ENCODE measurements at regions not wholly inside any gene's neighbourhood (a gene's known extent, or its start where the extent isn't known, plus 50 kb on each side); places are given as distances from the start of the nearest gene placed in this dataset.

- H3K9me3 ChIP-seq (ENCODE audit: control insufficient read depth, insufficient read depth, low read length): no peaks in the 10 kb centered on the region
- no peak for DNase-seq (ENCODE audit: low read depth in 4 of 6, low spot score in 6 of 6)
- peak overlapping the region; percentile 57 for H3K27ac ChIP-seq (ENCODE audit: low read depth, low read length)
- WGBS (ENCODE audit: insufficient coverage): 68% methylated on average over 2 of the region's 6 CpGs
- no peaks in the 10 kb centered on the region for H3K4me1 ChIP-seq (ENCODE audit: control insufficient read depth, insufficient read depth, low read length)
- H3K4me3 ChIP-seq (ENCODE audit: low read depth, low read length): no peak overlapping the region
- no peaks in the 10 kb centered on the region for H3K36me3 ChIP-seq (ENCODE audit: control insufficient read depth, insufficient read depth, low read length)
- no peaks in the 10 kb centered on the region for H3K27me3 ChIP-seq (ENCODE audit: control insufficient read depth, insufficient read depth, low read length)
Observed at GRCh38 chr13:59447846-59448620, 715.7 kb downstream of the DIAPH3 start.

GRCh38 chr13:59449750-59450149, 714.0 kb downstream of the DIAPH3 start:
- no peak overlapping the region for H3K27ac ChIP-seq (ENCODE audit: low read depth, low read length)
- WGBS (ENCODE audit: insufficient coverage): 78% methylated on average over 2 of the region's 4 CpGs
- no peaks in the 10 kb centered on the region for H3K4me1 ChIP-seq (ENCODE audit: control insufficient read depth, insufficient read depth, low read length)
- DNase-seq (ENCODE audit: low read depth in 4 of 6, low spot score in 6 of 6): no peak
- no peak overlapping the region for H3K4me3 ChIP-seq (ENCODE audit: low read depth, low read length)
- no peaks in the 10 kb centered on the region for H3K9me3 ChIP-seq (ENCODE audit: control insufficient read depth, insufficient read depth, low read length)
- no peaks in the 10 kb centered on the region for H3K36me3 ChIP-seq (ENCODE audit: control insufficient read depth, insufficient read depth, low read length)
- no peaks in the 10 kb centered on the region for H3K27me3 ChIP-seq (ENCODE audit: control insufficient read depth, insufficient read depth, low read length)

- no CpG with 5 or more reads among the region's 1 CpG for WGBS (ENCODE audit: insufficient coverage)
- H3K27me3 ChIP-seq (ENCODE audit: control insufficient read depth, insufficient read depth, low read length): no peaks in the 10 kb centered on the region
- H3K4me3 ChIP-seq (ENCODE audit: low read depth, low read length): no peak overlapping the region
- H3K9me3 ChIP-seq (ENCODE audit: control insufficient read depth, insufficient read depth, low read length): no peaks in the 10 kb centered on the region
- H3K27ac ChIP-seq (ENCODE audit: low read depth, low read length): no peak overlapping the region
- peak in 2 of 6 donors; percentile 52 to 81 for DNase-seq (ENCODE audit: low read depth in 4 of 6, low spot score in 6 of 6)
- H3K36me3 ChIP-seq (ENCODE audit: control insufficient read depth, insufficient read depth, low read length): no peaks in the 10 kb centered on the region
- H3K4me1 ChIP-seq (ENCODE audit: control insufficient read depth, insufficient read depth, low read length): no peaks in the 10 kb centered on the region
Observed at GRCh38 chr13:59450229-59450628, 713.5 kb downstream of the DIAPH3 start.

- Histone ChIP-seq H3K36me3 (ENCODE audit: control insufficient read depth, insufficient read depth, low read length) (no peaks in the 10 kb centered on the region), H3K27ac (ENCODE audit: low read depth, low read length) (no peak overlapping the region), H3K4me3 (ENCODE audit: low read depth, low read length) (no peak overlapping the region), H3K4me1 (ENCODE audit: control insufficient read depth, insufficient read depth, low read length) (no peaks in the 10 kb centered on the region), H3K27me3 (ENCODE audit: control insufficient read depth, insufficient read depth, low read length) (no peaks in the 10 kb centered on the region), H3K9me3 (ENCODE audit: control insufficient read depth, insufficient read depth, low read length) (no peaks in the 10 kb centered on the region)
- DNase-seq (ENCODE audit: low read depth in 4 of 6, low spot score in 6 of 6): no peak
Observed at GRCh38 chr13:59451236-59451635, 712.5 kb downstream of the DIAPH3 start.

- Histone ChIP-seq H3K36me3 (ENCODE audit: control insufficient read depth, insufficient read depth, low read length) (no peaks in the 10 kb centered on the region), H3K4me1 (ENCODE audit: control insufficient read depth, insufficient read depth, low read length) (no peaks in the 10 kb centered on the region), H3K4me3 (ENCODE audit: low read depth, low read length) (no peak overlapping the region), H3K27ac (ENCODE audit: low read depth, low read length) (no peak overlapping the region), H3K27me3 (ENCODE audit: control insufficient read depth, insufficient read depth, low read length) (no peaks in the 10 kb centered on the region), H3K9me3 (ENCODE audit: control insufficient read depth, insufficient read depth, low read length) (no peaks in the 10 kb centered on the region)
- 47% methylated on average over 2 of the region's 8 CpGs for WGBS (ENCODE audit: insufficient coverage)
- peak in 2 of 6 donors; percentile 37 to 84 for DNase-seq (ENCODE audit: low read depth in 4 of 6, low spot score in 6 of 6)
Observed at GRCh38 chr13:59452189-59452890, 711.4 kb downstream of the DIAPH3 start.

GRCh38 chr13:59458908-59459579, 704.7 kb downstream of the DIAPH3 start:
- H3K27me3 ChIP-seq (ENCODE audit: control insufficient read depth, insufficient read depth, low read length): no peaks in the 10 kb centered on the region
- no peaks in the 10 kb centered on the region for H3K9me3 ChIP-seq (ENCODE audit: control insufficient read depth, insufficient read depth, low read length)
- DNase-seq (ENCODE audit: low read depth in 4 of 6, low spot score in 6 of 6): no peak
- 23% methylated on average over 7 of the region's 9 CpGs for WGBS (ENCODE audit: insufficient coverage)
- no peaks in the 10 kb centered on the region for H3K36me3 ChIP-seq (ENCODE audit: control insufficient read depth, insufficient read depth, low read length)
- no peak overlapping the region for H3K4me3 ChIP-seq (ENCODE audit: low read depth, low read length)
- H3K27ac ChIP-seq (ENCODE audit: low read depth, low read length): no peak overlapping the region
- no peaks in the 10 kb centered on the region for H3K4me1 ChIP-seq (ENCODE audit: control insufficient read depth, insufficient read depth, low read length)

- H3K4me3 ChIP-seq (ENCODE audit: low read depth, low read length): no peak overlapping the region
Observed at GRCh38 chr13:59459972-59460371, 703.8 kb downstream of the DIAPH3 start.

GRCh38 chr13:59461411-59461810, 702.3 kb downstream of the DIAPH3 start:
- DNase-seq (ENCODE audit: low read depth in 4 of 6, low spot score in 6 of 6): no peak
- no peaks in the 10 kb centered on the region for H3K4me1 ChIP-seq (ENCODE audit: control insufficient read depth, insufficient read depth, low read length)
- H3K27me3 ChIP-seq (ENCODE audit: control insufficient read depth, insufficient read depth, low read length): no peaks in the 10 kb centered on the region
- no peaks in the 10 kb centered on the region for H3K9me3 ChIP-seq (ENCODE audit: control insufficient read depth, insufficient read depth, low read length)
- no peaks in the 10 kb centered on the region for H3K36me3 ChIP-seq (ENCODE audit: control insufficient read depth, insufficient read depth, low read length)
- no peak overlapping the region for H3K4me3 ChIP-seq (ENCODE audit: low read depth, low read length)
- WGBS (ENCODE audit: insufficient coverage): 85% methylated on average over 3 of the region's 3 CpGs
- H3K27ac ChIP-seq (ENCODE audit: low read depth, low read length): no peak overlapping the region

More at GRCh38 chr13:59459972-59460371, 703.8 kb downstream of the DIAPH3 start:
- Histone ChIP-seq H3K4me1 (ENCODE audit: control insufficient read depth, insufficient read depth, low read length) (no peaks in the 10 kb centered on the region), H3K36me3 (ENCODE audit: control insufficient read depth, insufficient read depth, low read length) (no peaks in the 10 kb centered on the region), H3K27ac (ENCODE audit: low read depth, low read length) (no peak overlapping the region), H3K27me3 (ENCODE audit: control insufficient read depth, insufficient read depth, low read length) (no peaks in the 10 kb centered on the region), H3K9me3 (ENCODE audit: control insufficient read depth, insufficient read depth, low read length) (no peaks in the 10 kb centered on the region)
- no CpG with 5 or more reads among the region's 2 CpGs for WGBS (ENCODE audit: insufficient coverage)
- no peak for DNase-seq (ENCODE audit: low read depth in 4 of 6, low spot score in 6 of 6)

- WGBS (ENCODE audit: insufficient coverage): no CpG with 5 or more reads among the region's 3 CpGs
- Histone ChIP-seq H3K36me3 (ENCODE audit: control insufficient read depth, insufficient read depth, low read length) (no peaks in the 10 kb centered on the region), H3K4me1 (ENCODE audit: control insufficient read depth, insufficient read depth, low read length) (no peaks in the 10 kb centered on the region), H3K4me3 (ENCODE audit: low read depth, low read length) (no peak overlapping the region), H3K27me3 (ENCODE audit: control insufficient read depth, insufficient read depth, low read length) (no peaks in the 10 kb centered on the region), H3K27ac (ENCODE audit: low read depth, low read length) (no peak overlapping the region), H3K9me3 (ENCODE audit: control insufficient read depth, insufficient read depth, low read length) (no peaks in the 10 kb centered on the region)
- DNase-seq (ENCODE audit: low read depth in 4 of 6, low spot score in 6 of 6): no peak
Observed at GRCh38 chr13:59463023-59463422, 700.7 kb downstream of the DIAPH3 start.

Measured in spinal cord (tissue), 9 donors.